H1 (cell line): ENCODE measurements at regions not wholly inside any gene's neighbourhood (a gene's known extent, or its start where the extent isn't known, plus 50 kb on each side); places are given as distances from the start of the nearest gene placed in this dataset.
A peak's percentile ranks its signal among the peaks of the same experiment; 100 is the strongest.

Source experiments
- CTCF ChIA-PET: fragments of 300-600 bp; sonication (Branson Sonifier 250); formaldehyde crosslinking; loops from one replicate; lab custom pipeline; 2021; ENCODE audit not compliant: partially characterized antibody; lab: Charles Lee
- POLR2A ChIA-PET: fragments of 300-600 bp; sonication (Branson Sonifier 250); formaldehyde crosslinking; loops from one replicate; lab custom pipeline; 2021; ENCODE audit warnings: inconsistent platforms; ENCODE audit not compliant: partially characterized antibody; lab: Charles Lee
- DNase-seq, 2 experiments: peaks; one replicate each; pipeline versions ENCODE4 v3.0.0 to v3.0.0-alpha.2; 2010 to 2022; ENCODE audit warnings: low spot score in 2 of 2, low read depth in 1 of 2, mixed read lengths in 1 of 2
- FAIRE-seq: peaks from 2 replicates; lab custom pipeline; 2011; peaks lifted over from hg19 to GRCh38; lab: Jason Lieb, UNC
- H2AFZ ChIP-seq: 2 replicates; pipeline ENCODE4 v1.8.1; 2012; ENCODE audit warnings: low read length, inconsistent platforms
- H2AK5ac ChIP-seq: 2 replicates; pipeline ENCODE4 v1.6.1; 2013; ENCODE audit warnings: low read depth, low read length
- H2BK120ac ChIP-seq: replicated peaks from 2 replicates; pipeline ENCODE3; 2013; ENCODE audit warnings: low read depth, low read length, inconsistent platforms
- H2BK12ac ChIP-seq: 2 replicates; pipeline ENCODE4 v1.6.1; 2013; ENCODE audit warnings: low read depth, low read length
- H2BK15ac ChIP-seq: 2 replicates; pipeline ENCODE4 v1.6.1; 2013; ENCODE audit warnings: low read length
- H2BK20ac ChIP-seq: 2 replicates; pipeline ENCODE4 v1.6.1; 2013; ENCODE audit warnings: low read length
- H2BK5ac ChIP-seq: 2 replicates; pipeline ENCODE4 v1.6.1; 2013; ENCODE audit warnings: low read depth, low read length
- H3K14ac ChIP-seq: 2 replicates; pipeline ENCODE4 v1.6.1; 2013; ENCODE audit warnings: inconsistent platforms; ENCODE audit not compliant: insufficient read length
- H3K18ac ChIP-seq: 2 replicates; pipeline ENCODE4 v1.6.1; 2013; ENCODE audit warnings: low read length; ENCODE audit errors: extremely low read depth
- H3K23ac ChIP-seq: 2 replicates; pipeline ENCODE4 v1.6.1; 2013; ENCODE audit warnings: inconsistent platforms; ENCODE audit not compliant: insufficient read length
- H3K23me2 ChIP-seq: 2 replicates; pipeline ENCODE4 v1.6.1; 2013; ENCODE audit warnings: low read depth, low read length
- H3K27ac ChIP-seq: 2 replicates; pipeline ENCODE4 v1.6.1; 2011; ENCODE audit warnings: low read depth, low read length, inconsistent platforms
- H3K27me3 ChIP-seq, 4 experiments: replicated peaks in 1 of 4; 1 replicate in 1 of 4; 2 replicates in 3 of 4; pipeline versions ENCODE4 v1.6.1 to v1.8.1; 2011 to 2013; ENCODE audit warnings: low read length in 3 of 4, mild to moderate bottlenecking in 3 of 4, inconsistent platforms in 2 of 4, mixed read lengths in 2 of 4, moderate library complexity in 1 of 4; ENCODE audit not compliant: control insufficient read depth in 3 of 4, insufficient read depth in 3 of 4; ENCODE audit errors: extremely low read depth in 1 of 4
- H3K36me3 ChIP-seq, 4 experiments: 2 replicates each; pipeline versions ENCODE4 v1.6.1 to v1.8.1; 2011 to 2013; ENCODE audit warnings: mild to moderate bottlenecking in 4 of 4, low read length in 3 of 4, moderate library complexity in 2 of 4, control low read depth in 1 of 4, inconsistent platforms in 1 of 4; ENCODE audit not compliant: insufficient read depth in 4 of 4, control insufficient read depth in 2 of 4
- H3K4ac ChIP-seq: replicated peaks from 2 replicates; pipeline ENCODE3; 2013; ENCODE audit warnings: low read length, low read depth, mixed read lengths, inconsistent platforms; ENCODE audit not compliant: insufficient read length
- H3K4me1 ChIP-seq, 4 experiments: replicated peaks in 1 of 4; 1 replicate in 1 of 4; 2 replicates in 3 of 4; pipeline versions ENCODE4 v1.6.1 to v1.8.1; 2011 to 2013; ENCODE audit warnings: low read length in 3 of 4, inconsistent platforms in 2 of 4, mixed read lengths in 1 of 4; ENCODE audit not compliant: insufficient read depth in 4 of 4, control insufficient read depth in 3 of 4
- H3K4me2 ChIP-seq, 2 experiments: 2 replicates each; pipeline versions ENCODE4 v1.6.1 to v1.8.1; 2011 to 2013; ENCODE audit warnings: low read depth in 2 of 2, low read length in 2 of 2, control low read depth in 1 of 2, inconsistent platforms in 1 of 2, mild to moderate bottlenecking in 1 of 2; ENCODE audit not compliant: insufficient read depth in 1 of 2
- H3K4me3 ChIP-seq, 4 experiments: fragments of 200-600, 300-600 bp in 1 of 4; sonication (generic), shearing (Covaris generic), sonication (Bioruptor Twin) in 1 of 4; 2 replicates each; pipeline versions ENCODE4 v1.5.1 to v1.8.1; 2011 to 2016; ENCODE audit warnings: low read length in 4 of 4, low read depth in 3 of 4, control low read depth in 2 of 4, inconsistent platforms in 2 of 4, mild to moderate bottlenecking in 2 of 4, mixed read lengths in 1 of 4, moderate library complexity in 1 of 4; ENCODE audit not compliant: insufficient read depth in 2 of 4; ENCODE audit errors: extremely low read depth in 1 of 4
- H3K56ac ChIP-seq: replicated peaks from 2 replicates; pipeline ENCODE3; 2013; ENCODE audit warnings: low read depth, mild to moderate bottlenecking, mixed read lengths, low read length, inconsistent platforms; ENCODE audit not compliant: insufficient read length
- H3K79me1 ChIP-seq: 2 replicates; pipeline ENCODE4 v1.6.1; 2013; ENCODE audit warnings: low read depth, low read length, control low read depth
- H3K79me2 ChIP-seq, 2 experiments: 2 replicates each; pipeline versions ENCODE4 v1.6.1 to v1.8.1; 2012 to 2013; ENCODE audit warnings: low read length in 2 of 2, mild to moderate bottlenecking in 2 of 2, inconsistent platforms in 1 of 2; ENCODE audit not compliant: insufficient read depth in 2 of 2, control insufficient read depth in 1 of 2
- H3K9ac ChIP-seq, 4 experiments: replicated peaks in 1 of 4; 1 replicate in 1 of 4; 2 replicates in 3 of 4; pipeline versions ENCODE4 v1.6.1 to v1.8.1; 2011 to 2013; ENCODE audit warnings: low read depth in 3 of 4, low read length in 3 of 4, control low read depth in 2 of 4, mild to moderate bottlenecking in 2 of 4, moderate library complexity in 2 of 4, inconsistent platforms in 1 of 4; ENCODE audit errors: extremely low read depth in 1 of 4
- H3K9me3 ChIP-seq, 2 experiments: 2 replicates each; pipeline versions ENCODE4 v1.6.1 to v1.8.1; 2012 to 2013; ENCODE audit warnings: mild to moderate bottlenecking in 2 of 2, moderate library complexity in 2 of 2, control low read depth in 1 of 2, inconsistent platforms in 1 of 2, low read depth in 1 of 2, low read length in 1 of 2, mixed read lengths in 1 of 2; ENCODE audit not compliant: insufficient read depth in 2 of 2
- H4K20me1 ChIP-seq, 2 experiments: replicated peaks in 1 of 2; 2 replicates each; pipeline versions ENCODE3 to v1.8.1; 2011 to 2013; ENCODE audit warnings: inconsistent platforms in 2 of 2, low read length in 2 of 2, mild to moderate bottlenecking in 1 of 2; ENCODE audit not compliant: insufficient read depth in 2 of 2, control insufficient read depth in 1 of 2
- H4K5ac ChIP-seq: 2 replicates; pipeline ENCODE4 v1.6.1; 2013; ENCODE audit warnings: low read length, low read depth, mixed read lengths, inconsistent platforms; ENCODE audit not compliant: insufficient read length
- H4K8ac ChIP-seq: 2 replicates; pipeline ENCODE4 v1.8.0; 2013; ENCODE audit warnings: mild to moderate bottlenecking, moderate library complexity, low read length, inconsistent platforms; ENCODE audit not compliant: insufficient read depth; ENCODE audit errors: extremely low read depth
- H4K91ac ChIP-seq: replicated peaks from 2 replicates; pipeline ENCODE3; 2013; ENCODE audit warnings: low read length, mixed read lengths, inconsistent platforms; ENCODE audit not compliant: insufficient read length
- BACH1 ChIP-seq: IDR thresholded peaks from 2 replicates; pipeline ENCODE4 v1.6.1; 2012; ENCODE audit warnings: low read length, improper control_type of control experiment
- BRCA1 ChIP-seq: IDR thresholded peaks from 2 replicates; pipeline ENCODE4 v1.6.1; 2012; ENCODE audit warnings: low read depth, low read length, improper control_type of control experiment
- CREB1 ChIP-seq: IDR thresholded peaks from 2 replicates; pipeline ENCODE4 v1.6.1; 2012; ENCODE audit warnings: inconsistent platforms
- CTBP2 ChIP-seq: IDR thresholded peaks from 2 replicates; pipeline ENCODE4 v1.7.0; 2011; ENCODE audit warnings: borderline replicate concordance, mild to moderate bottlenecking, moderate library complexity, mixed read lengths, low read length; ENCODE audit not compliant: insufficient read depth, insufficient read length
- KDM4A ChIP-seq: IDR thresholded peaks from one replicate; pipeline ENCODE4 v1.7.1; 2012; ENCODE audit warnings: low read depth, mild to moderate bottlenecking, moderate library complexity, low read length, inconsistent platforms; ENCODE audit not compliant: severe bottlenecking
- MAFK ChIP-seq: IDR thresholded peaks from 2 replicates; pipeline ENCODE4 v1.6.1; 2012; ENCODE audit warnings: low read depth, mild to moderate bottlenecking, improper control_type of control experiment, low read length
- MAX ChIP-seq: IDR thresholded peaks from 2 replicates; pipeline ENCODE4 v1.6.1; 2012; ENCODE audit warnings: inconsistent platforms
- NANOG ChIP-seq: IDR thresholded peaks from 2 replicates; pipeline ENCODE4 v1.6.1; 2011; ENCODE audit warnings: low read length, low read depth, mild to moderate bottlenecking, inconsistent platforms; ENCODE audit not compliant: insufficient read depth, poor library complexity, severe bottlenecking
- RAD21 ChIP-seq, 2 experiments: IDR thresholded peaks in 1 of 2; conservative IDR thresholded peaks in 1 of 2; 2 replicates each; pipeline ENCODE4 v1.6.1; 2011; ENCODE audit warnings: low read depth in 2 of 2, low read length in 2 of 2, improper control_type of control experiment in 1 of 2, inconsistent platforms in 1 of 2, mild to moderate bottlenecking in 1 of 2, moderate library complexity in 1 of 2
- SP1 ChIP-seq: IDR thresholded peaks from 2 replicates; pipeline ENCODE4 v1.6.1; 2011; ENCODE audit warnings: low read depth, low read length
- TAF1 ChIP-seq: IDR thresholded peaks from 2 replicates; pipeline ENCODE4 v1.6.1; 2011; ENCODE audit warnings: mild to moderate bottlenecking, low read depth, low read length
- TEAD4 ChIP-seq: IDR thresholded peaks from 2 replicates; pipeline ENCODE4 v1.6.1; 2012; ENCODE audit warnings: low read depth, low read length, inconsistent platforms, mixed read lengths
- WGBS, 2 experiments: shearing (Covaris generic) in 1 of 2; methylation state at CpG; one replicate each; pipeline versions ENCODE4 v1.1.6 to v1.1.7; 2013 to 2015; ENCODE audit warnings: low lambda C conversion rate in 2 of 2, mixed read lengths in 2 of 2, inconsistent platforms in 1 of 2, low coverage in 1 of 2, missing lambda C conversion rate in 1 of 2; ENCODE audit not compliant: insufficient replicate concordance in 2 of 2, insufficient coverage in 1 of 2, insufficient read length in 1 of 2; ENCODE audit errors: extremely low coverage in 1 of 2, missing lambda C conversion rate in 1 of 2; 5-methylcytosine and 5-hydroxymethylcytosine counted together

DNA sequence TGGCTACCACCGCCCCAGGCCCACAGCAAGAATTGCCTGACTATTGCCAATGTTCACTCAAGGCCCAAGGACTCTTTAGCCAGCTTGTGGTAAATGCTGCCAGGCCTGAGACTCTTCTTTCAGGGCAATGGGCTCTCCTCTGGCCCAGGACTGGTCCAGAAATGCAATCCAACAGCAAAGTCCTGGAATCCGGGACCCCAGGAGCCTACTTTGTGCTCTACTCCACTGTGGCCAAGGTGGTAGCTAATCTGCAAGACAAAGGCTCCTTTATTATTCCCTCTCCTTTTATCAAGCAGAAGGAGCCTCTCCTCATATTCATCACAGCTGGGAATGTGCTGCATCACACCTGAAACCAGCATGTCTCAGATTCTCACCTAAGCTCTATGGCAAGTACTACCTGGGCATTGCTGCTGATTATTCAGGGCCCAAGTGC lies 107.6 kb upstream of the PRSS58 start:
- H3K4me3 ChIP-seq: peak overlapping the region in 3 of 4 experiments; percentile 6 to 33 (median 9); a peak in 3 of 8 replicates
- 12% methylated on average over 2 of the region's 2 CpGs; no CpG with 5 or more reads in 1 of the 2 experiments for WGBS, 2 experiments
- no peaks in the 10 kb centered on the region for H4K20me1 ChIP-seq
- H3K9me3 ChIP-seq: peaks cover 22 to 28% of the 10 kb centered on the region in 2 experiments
- peaks cover 0 to 3% (median 0%) of the 10 kb centered on the region in 4 experiments; a peak in 1 of 7 replicates for H3K27me3 ChIP-seq
- peak overlapping the region; percentile 27 for H4K5ac ChIP-seq
- H3K23ac ChIP-seq: no peak overlapping the region
- peak overlapping the region; percentile 84; the same call in 1 of the 2 replicates for H2BK5ac ChIP-seq
- H3K23me2 ChIP-seq: no peaks in the 10 kb centered on the region
- POLR2A ChIA-PET: interaction anchor here (0.7 to 2.0 kb wide), 5 partner anchors 10 to 47 kb away, joined by 3 to 8 read pairs (median 3); no protein-coding TSS in a partner anchor
- H2AK5ac ChIP-seq: peak overlapping the region; percentile 93; the same call in 1 of the 2 replicates
- no peak overlapping the region for H3K14ac ChIP-seq
- DNase-seq: peak in 1 of 2 experiments; percentile 80
- peak overlapping the region; percentile 99; the same call in 1 of the 2 replicates for H2BK12ac ChIP-seq
- H3K4me1 ChIP-seq: peaks cover 8 to 17% (median 9%) of the 10 kb centered on the region in 4 experiments; a peak in 6 of 7 replicates
- no peak overlapping the region for H3K9ac ChIP-seq
- H3K79me1 ChIP-seq: no peaks in the 10 kb centered on the region
- H3K27ac ChIP-seq: peak overlapping the region; percentile 66
- peaks cover 0 to 3% (median 0%) of the 10 kb centered on the region in 4 experiments; a peak in 2 of 8 replicates for H3K36me3 ChIP-seq
- no peak overlapping the region; the same call in 1 of the 2 replicates for H4K8ac ChIP-seq
- peak overlapping the region; percentile 13; the same call in 1 of the 2 replicates for H2BK20ac ChIP-seq
- CTCF ChIA-PET: interaction anchor here (0.7 to 21.2 kb wide), 15 partner anchors 9 to 267 kb away, joined by 3 to 337 read pairs (median 5); no protein-coding TSS in a partner anchor
- H2BK15ac ChIP-seq: no peak overlapping the region
- peak overlapping the region; percentile 46 to 60 for H3K4me2 ChIP-seq
- peak; percentile 97 for FAIRE-seq
- H3K79me2 ChIP-seq: no peaks in the 10 kb centered on the region
- no peak overlapping the region for H2AFZ ChIP-seq
- peak overlapping the region; percentile 60 for H3K18ac ChIP-seq
- no peak overlapping the region for H3K56ac ChIP-seq
- no peak overlapping the region for H2BK120ac ChIP-seq
- no peak overlapping the region for H4K91ac ChIP-seq
- no peak overlapping the region for H3K4ac ChIP-seq
- TF ChIP-seq CREB1 (peak; percentile 41; the same call in 1 of the 2 replicates), CTBP2 (peak; percentile 61), RAD21 (IDR thresholded peaks at IDR 0.05 in 1 of 2, conservative IDR thresholded peaks at IDR 0.05 in 1 of 2; ENCODE audit: low read depth in 2 of 2, low read length in 2 of 2) (no peak), KDM4A (no peak), SP1 (peak; percentile 82), MAFK (peak; percentile 79; the same call in 1 of the 2 replicates), TEAD4 (peak; percentile 95), BRCA1 (no peak), TAF1 (0 out of 2 replicates have a peak, but pooled peaks have one; percentile 40), BACH1 (peak; percentile 93), NANOG (peak; percentile 86), MAX (peak; percentile 73; the same call in 1 of the 2 replicates)
